ENCODE measurements at regions not wholly inside any gene's neighbourhood (a gene's known extent, or its start where the extent isn't known, plus 50 kb on each side); places are given as distances from the start of the nearest gene placed in this dataset.

DNA sequence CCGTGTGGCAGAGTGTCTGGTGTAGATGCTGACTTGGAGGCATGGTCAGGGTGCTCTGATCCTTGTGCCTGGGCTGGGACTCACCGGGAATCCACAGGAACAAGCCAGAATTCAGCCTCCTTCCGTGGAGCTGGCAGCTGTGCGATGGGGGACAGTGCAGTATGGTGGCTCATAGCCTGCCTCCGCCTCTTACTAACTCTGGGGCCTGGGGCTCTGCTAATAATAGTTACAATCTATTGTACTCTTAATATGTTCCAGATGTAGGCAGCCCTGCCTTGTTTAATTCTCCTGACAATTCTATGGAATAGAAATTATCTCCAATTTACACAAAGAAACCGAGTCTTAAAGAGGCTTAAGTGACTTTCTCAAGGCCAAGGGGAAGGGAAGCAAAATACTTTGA, 77.6 kb downstream of the PCDH1 start:
- DNase-seq, result no peak

- no peak for DNase-seq
Observed at GRCh38 chr5:141799507-141800167, 78.6 kb downstream of the PCDH1 start.

DNA sequence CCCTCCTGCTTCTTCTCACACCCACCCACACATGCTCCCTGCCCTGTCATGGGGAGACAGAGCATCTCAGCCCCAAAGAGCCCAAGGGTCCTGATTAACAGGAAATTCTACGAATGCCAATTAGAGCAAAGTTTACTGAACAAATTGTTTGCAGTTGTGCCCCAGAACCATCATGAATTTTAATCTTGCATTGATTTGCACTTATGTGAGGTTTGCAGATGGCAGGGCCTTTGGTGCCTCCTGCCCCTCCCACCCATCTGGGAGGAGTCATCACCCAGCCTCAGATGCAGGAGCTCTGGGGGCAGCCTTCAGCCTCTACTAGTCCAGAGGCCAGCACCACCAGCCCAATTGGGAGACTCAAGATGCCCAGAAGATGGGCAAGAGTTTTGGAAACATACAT, 80.8 kb downstream of the PCDH1 start:
- DNase-seq, result no peak

- DNase-seq, result no peak
Observed at GRCh38 chr5:141795421-141795820, 82.8 kb downstream of the PCDH1 start.

- DNase-seq, result no peak
Observed at GRCh38 chr5:141793881-141794280, 84.3 kb downstream of the PCDH1 start.

GRCh38 chr5:141793403-141793802, 84.8 kb downstream of the PCDH1 start:
- DNase-seq, result no peak

GRCh38 chr5:141790630-141791029, 87.6 kb downstream of the PCDH1 start:
- DNase-seq, result no peak

DNA sequence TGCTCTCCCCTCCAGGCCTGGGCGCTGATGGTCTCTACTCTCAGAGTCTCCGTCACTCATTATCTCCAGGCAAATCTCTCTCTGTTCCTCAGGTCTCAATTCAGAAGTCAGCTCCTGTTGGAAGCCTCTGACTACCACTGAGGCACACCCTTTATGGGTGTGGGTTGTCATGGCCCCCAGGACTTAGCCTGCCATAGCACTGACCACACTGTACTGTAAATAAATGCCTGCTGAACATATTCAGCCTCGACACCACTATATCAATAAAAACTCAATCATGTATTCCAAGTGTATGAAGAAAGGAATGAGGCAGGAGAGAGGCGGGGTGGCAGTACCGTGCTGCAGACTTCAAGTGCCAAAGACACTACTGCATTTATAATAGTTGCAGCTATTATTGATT, 88.9 kb downstream of the PCDH1 start:
- DNase-seq, result no peak

GRCh38 chr5:141788296-141788970, 89.8 kb downstream of the PCDH1 start:
- DNase-seq, result no peak

DNA sequence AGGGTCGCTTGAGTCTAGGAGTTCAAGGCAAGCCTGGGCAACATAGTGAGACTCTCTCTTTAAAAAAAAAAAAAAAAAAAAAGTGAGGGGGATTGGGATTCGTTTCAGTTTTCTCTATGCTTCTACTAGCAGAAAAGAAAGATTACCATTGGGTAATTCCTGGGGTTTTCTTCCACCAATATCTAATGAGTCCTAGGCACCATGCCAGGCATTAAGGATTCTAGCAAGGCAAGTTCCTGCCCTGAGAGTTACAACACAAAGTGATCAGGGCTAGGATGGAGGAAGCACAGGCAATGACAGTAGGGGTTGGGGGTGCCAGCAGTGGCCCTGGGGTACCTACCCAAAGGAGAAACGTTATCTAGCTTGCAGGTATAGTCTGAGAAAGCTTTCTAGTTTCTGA, 90.8 kb downstream of the PCDH1 start:
- no peak for DNase-seq

DNA sequence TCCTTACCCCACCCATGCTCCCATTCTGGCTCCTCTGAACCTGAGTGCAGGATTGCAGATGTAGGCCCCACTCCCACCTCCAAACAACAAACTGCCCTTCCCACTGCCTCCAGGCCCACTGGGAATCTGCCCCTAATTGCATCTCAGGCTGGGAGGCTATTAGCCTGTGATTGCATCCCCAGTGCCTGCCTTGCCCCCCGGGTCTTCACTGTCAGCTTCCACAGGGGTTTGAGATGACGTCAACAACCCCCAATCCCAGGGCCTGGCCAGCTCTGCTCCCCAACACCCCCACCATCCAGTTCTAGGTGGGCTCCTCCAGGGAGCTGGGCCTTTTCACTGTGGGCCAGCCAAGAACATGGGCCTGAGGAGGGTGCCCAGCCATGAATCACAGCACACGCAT, 91.5 kb downstream of the PCDH1 start:
- no peak for DNase-seq

- no peak for DNase-seq
Observed at GRCh38 chr5:141785711-141786110, 92.5 kb downstream of the PCDH1 start.

GRCh38 chr5:141785135-141785534, 93.1 kb downstream of the PCDH1 start:
- DNase-seq, result no peak

GRCh38 chr5:141784529-141784928, 93.7 kb downstream of the PCDH1 start:
- DNase-seq, result no peak

DNA sequence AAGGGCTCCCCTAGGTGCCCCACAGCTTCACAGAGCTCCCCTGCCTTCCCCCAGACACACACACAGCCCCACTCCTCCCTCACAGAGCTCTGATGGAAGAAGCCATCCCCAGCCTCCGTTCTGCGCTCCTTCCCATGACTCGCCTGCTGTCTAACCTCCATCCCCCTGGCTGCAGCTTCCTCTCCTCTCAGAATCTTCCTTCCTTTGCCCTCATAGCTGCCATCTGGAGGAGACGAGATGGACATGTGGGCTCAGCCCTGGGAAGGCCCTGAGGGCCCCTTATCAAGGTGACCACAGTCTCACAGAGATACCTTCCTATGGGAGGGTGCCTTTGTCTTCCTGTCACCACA, 94.3 kb downstream of the PCDH1 start:
- DNase-seq, result no peak

DNA sequence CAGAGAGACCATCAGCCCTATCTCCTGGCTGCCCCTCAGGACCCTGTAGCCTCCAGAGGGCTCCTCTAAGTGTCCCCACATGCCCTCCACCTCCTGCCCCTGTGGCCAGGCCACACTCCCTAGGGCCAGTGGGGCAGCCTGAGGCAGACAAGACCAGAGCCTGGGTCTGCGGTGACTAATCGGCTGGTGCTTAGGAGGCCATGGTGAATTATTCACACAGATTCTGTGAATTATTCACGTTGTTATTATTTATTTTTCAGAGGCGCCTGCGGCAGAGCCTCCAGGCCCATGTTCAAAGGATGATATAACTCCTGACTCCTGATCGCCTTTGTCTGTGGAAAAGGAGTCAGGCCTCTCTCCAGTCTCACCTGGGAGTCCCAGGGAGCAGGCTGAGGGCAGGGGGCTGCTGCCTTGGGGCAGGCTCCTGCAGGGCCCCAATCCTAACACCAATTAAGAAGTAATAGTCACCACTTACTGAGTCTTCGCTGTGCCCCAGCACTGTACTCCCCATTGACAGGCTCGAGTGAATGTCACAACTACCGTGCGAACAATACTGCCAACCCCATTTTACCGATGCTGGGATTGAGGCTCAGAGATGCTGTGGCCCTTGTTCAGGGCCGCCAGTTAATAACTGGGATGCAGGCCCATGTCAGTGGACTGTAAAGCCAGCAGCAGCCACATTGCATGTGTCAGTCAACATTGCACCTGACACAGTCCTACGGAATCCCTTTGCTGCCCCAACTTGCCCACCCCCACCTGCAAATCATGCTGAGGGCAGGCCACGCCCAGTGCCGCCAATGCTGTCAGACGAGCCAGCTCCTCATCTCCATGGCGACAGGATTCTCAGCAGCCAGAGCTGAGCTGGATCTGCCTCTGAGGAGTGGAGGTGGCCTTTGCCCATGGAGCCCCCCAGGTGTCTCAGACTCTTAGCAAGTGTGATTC, 94.9 kb downstream of the PCDH1 start:
- DNase-seq, result no peak

DNA sequence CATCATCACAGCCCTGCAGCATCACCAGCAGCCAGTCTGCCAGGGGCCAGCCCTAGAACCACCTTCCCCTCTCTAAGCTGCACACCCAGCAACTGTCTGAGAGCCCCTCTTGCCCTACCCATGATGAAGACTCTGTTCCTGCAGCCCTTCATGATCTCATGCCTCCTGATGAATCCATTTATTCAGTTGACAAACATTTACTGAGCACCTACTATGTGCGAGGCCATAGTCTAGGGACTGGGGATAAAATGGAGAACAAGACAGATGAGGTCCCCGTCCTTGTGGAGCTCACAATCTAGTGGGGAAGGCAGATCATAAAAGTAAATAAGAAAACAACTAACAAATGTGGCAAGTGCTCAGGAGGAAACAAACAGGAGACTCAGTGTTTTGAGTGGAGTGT, 96.3 kb downstream of the PCDH1 start:
- DNase-seq, result no peak

DNA sequence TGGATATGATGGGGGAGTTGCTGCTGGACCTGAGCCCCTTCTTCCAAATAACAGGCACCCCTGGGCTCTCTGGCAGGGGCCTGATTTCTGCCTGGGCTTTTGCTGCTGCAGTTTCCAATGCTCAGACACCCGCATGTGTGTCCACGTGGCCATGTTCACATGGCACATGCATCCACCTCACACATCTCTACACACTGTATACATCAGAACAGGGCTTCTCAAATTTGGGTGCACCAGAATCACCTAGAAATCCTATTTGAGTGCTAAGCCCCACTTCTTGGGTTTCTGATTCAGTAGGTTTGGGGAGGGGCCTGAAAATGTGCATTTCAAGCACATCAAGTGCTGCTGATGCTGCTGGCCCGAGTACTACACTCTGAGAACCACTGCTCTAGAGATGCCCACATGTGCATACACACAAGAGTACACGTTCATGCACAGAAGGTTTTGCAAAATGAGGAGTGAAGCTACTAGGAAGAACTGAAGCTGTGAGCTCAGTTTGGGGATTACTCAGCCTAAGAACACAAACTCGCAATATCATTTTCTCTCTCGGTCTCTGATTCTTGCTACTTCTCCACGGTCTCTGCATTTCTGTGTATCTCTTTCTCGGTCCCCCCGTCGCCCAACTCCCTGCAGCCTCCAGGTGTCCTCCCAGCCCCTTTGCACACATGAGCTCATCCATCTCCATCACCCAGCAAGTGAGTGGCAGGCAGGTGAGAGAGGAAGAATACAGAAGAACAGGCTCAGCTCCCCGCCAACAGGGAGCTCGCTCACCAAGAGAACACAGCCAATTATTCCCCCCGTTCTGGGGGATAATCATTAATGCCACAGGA, 97.0 kb downstream of the PCDH1 start:
- DNase-seq, result no peak

DNA sequence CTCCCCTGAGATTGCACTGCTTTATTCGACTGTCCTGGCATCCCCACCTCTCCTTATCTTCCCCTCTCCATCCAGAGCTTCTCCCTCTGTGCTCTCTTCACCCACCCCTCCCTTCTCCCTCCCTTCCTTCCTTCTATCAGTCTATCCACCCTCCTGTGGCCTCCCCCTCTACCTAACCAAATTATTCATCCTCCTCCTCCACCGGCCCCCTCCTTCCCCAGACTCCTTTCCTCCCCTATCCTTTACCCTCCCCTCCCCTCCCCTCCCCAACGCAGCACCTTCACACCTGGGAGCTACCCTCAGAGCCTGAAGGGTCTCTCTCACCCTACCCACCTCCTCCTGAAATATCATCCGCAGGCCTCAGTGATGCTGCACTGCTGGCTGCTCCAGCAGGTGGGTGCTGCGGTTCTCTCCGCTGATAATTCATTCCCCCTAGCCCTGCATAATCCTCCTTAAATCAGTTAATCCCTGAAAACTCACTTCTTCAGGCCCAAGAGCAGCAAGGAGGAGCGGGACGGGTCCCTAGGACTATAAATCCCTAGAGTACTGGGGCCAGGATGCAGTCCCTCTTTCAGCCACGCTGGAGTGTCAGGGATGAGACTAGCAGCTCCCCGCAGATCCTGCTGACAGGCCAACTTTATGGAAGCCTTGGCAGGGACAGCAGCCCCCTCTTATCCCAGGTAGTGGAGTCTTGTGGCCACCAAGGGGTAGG, 97.8 kb downstream of the PCDH1 start:
- no peak for DNase-seq

DNA sequence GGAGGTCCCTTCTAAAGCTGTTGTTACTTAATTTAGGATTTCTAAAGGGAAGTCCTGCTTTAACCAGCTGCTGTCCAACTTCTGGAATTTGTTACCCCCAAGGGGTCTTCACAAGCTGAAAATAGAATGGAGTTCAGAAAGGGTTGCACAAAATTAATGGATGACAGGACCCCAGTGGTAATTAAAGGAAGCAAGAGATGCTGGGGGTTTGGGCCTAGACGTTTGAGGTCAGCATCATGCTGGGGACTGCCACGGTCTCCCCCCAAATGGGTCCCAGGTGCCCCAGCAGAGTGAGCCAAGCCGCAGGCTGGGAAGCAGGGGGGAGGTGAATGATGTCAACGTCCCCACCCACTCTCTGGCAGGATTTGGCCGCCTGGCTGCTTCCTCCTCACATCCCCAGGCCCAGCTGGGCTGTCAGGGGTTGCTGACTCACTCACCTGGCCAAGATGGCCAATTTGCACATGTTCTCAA, 97.5 kb upstream of the ARAP3 start:
- DNase-seq, result no peak

- no peak for DNase-seq
Observed at GRCh38 chr5:141778683-141779082, 96.7 kb upstream of the ARAP3 start.

DNA sequence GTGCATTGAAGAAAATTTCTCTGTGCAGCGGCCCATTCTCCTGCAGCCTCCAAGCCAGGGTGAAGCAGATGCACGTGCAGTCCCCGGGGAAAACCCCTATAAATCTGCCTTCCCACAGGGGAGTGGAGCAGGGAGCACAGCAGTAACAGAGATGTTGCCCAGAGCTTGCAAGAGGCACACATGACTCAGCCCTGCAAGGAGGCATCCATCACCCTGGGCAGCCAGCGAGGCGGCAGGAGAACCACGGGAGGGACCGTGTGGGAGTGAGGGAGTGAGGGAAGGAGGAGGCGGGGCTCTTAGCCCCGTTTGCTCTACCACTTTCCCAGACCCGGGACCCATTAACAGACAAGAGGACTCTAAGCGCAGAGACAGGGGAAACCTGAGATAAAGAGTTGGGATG, 96.2 kb upstream of the ARAP3 start:
- DNase-seq, result no peak

Data from stimulated activated CD4-positive, alpha-beta T cell treated with anti-CD3 and anti-CD28 coated beads, Interleukin-4, amount 100 ng/mL, for 4 hours (primary cell).